Tibial nerve (tissue), 4 donors: ENCODE measurements at regions not wholly inside any gene's neighbourhood (a gene's known extent, or its start where the extent isn't known, plus 50 kb on each side); places are given as distances from the start of the nearest gene placed in this dataset.

Source experiments
- DNase-seq, 2 donors: peaks; one replicate each; pipeline ENCODE4 v3.0.0-alpha.2; 2019; ENCODE audit warnings: low spot score in 2 of 2
- H3K27ac ChIP-seq, 4 donors: fragments of 200-600 bp; sonication (generic) in 3 of 4; one replicate each; pipeline ENCODE4 v1.5.1; 2017 to 2019; ENCODE audit warnings: mild to moderate bottlenecking in 1 of 4
- H3K27me3 ChIP-seq, 2 donors: fragments of 200-600 bp; sonication (generic) in 1 of 2; one replicate each; pipeline versions ENCODE4 v1.5.1 to v1.6.0; 2017 to 2019
- H3K36me3 ChIP-seq, 3 donors: fragments of 200-600 bp; sonication (generic); one replicate each; pipeline ENCODE4 v1.5.1; 2018 to 2019
- H3K4me1 ChIP-seq, 4 donors: fragments of 200-600 bp; sonication (generic) in 3 of 4; one replicate each; pipeline ENCODE4 v1.5.1; 2017 to 2019
- H3K4me3 ChIP-seq, 4 donors: fragments of 200-600 bp; sonication (generic) in 3 of 4; one replicate each; pipeline ENCODE4 v1.5.1; 2017 to 2019; ENCODE audit warnings: mild to moderate bottlenecking in 1 of 4, moderate library complexity in 1 of 4
- H3K9me3 ChIP-seq, 4 donors: fragments of 200-600 bp; sonication (generic) in 3 of 4; one replicate each; pipeline ENCODE4 v1.5.1; 2017 to 2019
- EP300 ChIP-seq, 2 donors: sonication (generic); formaldehyde crosslinking; IDR thresholded peaks; one replicate each; pipeline ENCODE4 v1.6.1; 2017; ENCODE audit warnings: antibody characterized with exemption in 2 of 2, mild to moderate bottlenecking in 1 of 2
- POLR2A ChIP-seq, 2 donors: fragments of 450-650 bp; IDR thresholded peaks; one replicate each; pipeline ENCODE4 v1.6.1; 2017; ENCODE audit warnings: antibody characterized with exemption in 2 of 2, mild to moderate bottlenecking in 2 of 2, moderate library complexity in 2 of 2
- WGBS, 2 donors: methylation state at CpG; one replicate each; pipeline ENCODE4 v1.1.5; 2018; 5-methylcytosine and 5-hydroxymethylcytosine counted together
- TF ChIP-seq, protein P1 (sequence below), 5 experiments: fragments of 200-600 bp in 3 of 5; fragments of 450-650 bp in 2 of 5; sonication (generic) in 3 of 5; IDR thresholded peaks; one replicate each; pipeline ENCODE4 v1.5.1; 2016 to 2019; ENCODE audit warnings: antibody characterized with exemption in 5 of 5, mild to moderate bottlenecking in 3 of 5, moderate library complexity in 2 of 5

DNA sequence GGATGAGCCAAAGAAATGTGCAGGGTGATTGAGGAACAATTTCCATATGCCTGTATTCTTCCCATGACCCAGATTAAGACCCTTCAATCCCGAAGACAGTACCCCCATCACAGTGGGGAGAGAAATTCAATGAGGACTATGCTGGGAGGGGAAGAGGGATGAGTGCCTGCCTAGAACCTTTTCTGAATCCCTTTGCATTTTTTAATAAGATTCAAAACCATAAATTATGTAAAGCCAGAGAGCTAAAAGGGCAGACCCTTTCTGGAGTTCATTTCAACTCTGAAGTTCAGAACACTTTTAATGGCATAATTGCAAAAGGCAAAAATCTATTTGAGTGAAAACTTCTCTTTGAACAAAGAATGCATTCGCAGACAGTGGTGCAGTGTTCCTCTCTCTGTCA lies 529.5 kb downstream of the NTRK3 start:
- Histone ChIP-seq H3K27ac (no peak overlapping the region), H3K27me3 (no peaks in the 10 kb centered on the region), H3K36me3 (no peaks in the 10 kb centered on the region), H3K4me1 (peaks cover 0 to 10% (median 0%) of the 10 kb centered on the region in 4 donors), H3K9me3 (no peaks in the 10 kb centered on the region), H3K4me3 (no peak overlapping the region)
- 50 to 55% methylated on average over 2 of the region's 2 CpGs for WGBS, 2 donors
- DNase-seq: no peak
- no peak for TF ChIP-seq POLR2A (IDR thresholded peaks at IDR 0.05)
- TF ChIP-seq, protein P1, sequence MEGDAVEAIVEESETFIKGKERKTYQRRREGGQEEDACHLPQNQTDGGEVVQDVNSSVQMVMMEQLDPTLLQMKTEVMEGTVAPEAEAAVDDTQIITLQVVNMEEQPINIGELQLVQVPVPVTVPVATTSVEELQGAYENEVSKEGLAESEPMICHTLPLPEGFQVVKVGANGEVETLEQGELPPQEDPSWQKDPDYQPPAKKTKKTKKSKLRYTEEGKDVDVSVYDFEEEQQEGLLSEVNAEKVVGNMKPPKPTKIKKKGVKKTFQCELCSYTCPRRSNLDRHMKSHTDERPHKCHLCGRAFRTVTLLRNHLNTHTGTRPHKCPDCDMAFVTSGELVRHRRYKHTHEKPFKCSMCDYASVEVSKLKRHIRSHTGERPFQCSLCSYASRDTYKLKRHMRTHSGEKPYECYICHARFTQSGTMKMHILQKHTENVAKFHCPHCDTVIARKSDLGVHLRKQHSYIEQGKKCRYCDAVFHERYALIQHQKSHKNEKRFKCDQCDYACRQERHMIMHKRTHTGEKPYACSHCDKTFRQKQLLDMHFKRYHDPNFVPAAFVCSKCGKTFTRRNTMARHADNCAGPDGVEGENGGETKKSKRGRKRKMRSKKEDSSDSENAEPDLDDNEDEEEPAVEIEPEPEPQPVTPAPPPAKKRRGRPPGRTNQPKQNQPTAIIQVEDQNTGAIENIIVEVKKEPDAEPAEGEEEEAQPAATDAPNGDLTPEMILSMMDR (IDR thresholded peaks at IDR 0.05): no peak

DNA sequence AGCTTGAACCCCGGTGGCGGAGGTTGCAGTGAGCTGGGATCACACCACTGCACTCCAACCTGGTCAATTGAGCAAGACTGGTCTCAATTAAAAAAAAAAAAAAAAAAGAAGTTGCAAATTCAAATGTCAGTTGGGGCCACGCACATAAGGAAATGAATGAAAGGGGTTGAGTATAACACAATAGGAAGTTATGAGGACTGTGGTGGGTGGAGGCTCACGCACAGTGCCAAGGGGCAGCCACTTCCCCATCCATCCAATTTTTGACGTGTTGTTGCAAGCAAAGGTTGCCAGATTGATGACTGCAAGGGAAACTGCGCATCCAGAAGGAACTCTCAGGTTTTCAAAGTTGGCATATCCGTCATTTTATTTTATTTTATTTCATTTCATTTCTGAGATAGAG lies 532.2 kb downstream of the NTRK3 start:
- Histone ChIP-seq H3K4me3 (no peak overlapping the region), H3K4me1 (peaks cover 0 to 10% (median 0%) of the 10 kb centered on the region in 4 donors), H3K27ac (no peak overlapping the region), H3K36me3 (no peaks in the 10 kb centered on the region), H3K9me3 (no peaks in the 10 kb centered on the region), H3K27me3 (no peaks in the 10 kb centered on the region)
- TF ChIP-seq, protein P1 (IDR thresholded peaks at IDR 0.05): no peak
- TF ChIP-seq POLR2A (IDR thresholded peaks at IDR 0.05) (no peak), EP300 (IDR thresholded peaks at IDR 0.05) (peak in 1 of 2 donors; percentile 60)
- 67 to 77% methylated on average over 7 of the region's 7 CpGs for WGBS, 2 donors
- peak in 1 of 2 donors; percentile 16 for DNase-seq

DNA sequence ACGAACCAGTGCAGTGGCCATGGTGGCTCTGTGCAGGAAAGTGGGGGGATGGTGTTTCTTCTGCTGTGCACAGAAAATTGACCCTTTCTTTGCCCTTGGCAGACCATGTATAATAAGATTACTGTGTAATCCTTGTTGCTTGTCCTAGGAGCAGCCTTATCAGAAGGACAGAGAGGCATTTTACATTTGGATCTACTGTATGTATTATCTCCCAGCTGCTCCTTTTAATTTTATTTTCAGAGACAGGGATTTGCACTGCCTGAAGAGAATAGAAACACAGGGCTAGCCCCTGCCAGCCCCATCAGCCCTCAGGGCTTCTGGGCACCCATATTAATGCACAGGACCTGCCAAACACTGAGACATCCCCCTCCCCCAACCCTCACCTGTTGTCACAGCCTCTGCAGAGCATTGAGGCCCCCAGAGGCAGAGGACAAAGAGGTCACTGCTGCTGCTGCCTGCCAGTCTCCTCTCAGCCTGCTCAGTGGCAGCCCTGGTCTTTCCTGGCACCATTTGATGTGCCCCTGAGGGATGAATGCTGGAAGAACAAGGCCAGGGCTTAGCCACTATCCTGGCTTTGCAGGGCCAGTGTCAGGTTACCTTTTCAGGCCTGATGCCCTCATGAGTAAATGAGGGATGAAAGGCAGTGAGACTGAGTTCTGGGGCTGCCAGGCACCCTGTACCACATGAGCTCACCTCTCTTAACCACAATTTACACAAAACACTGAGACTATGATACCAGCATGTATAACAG lies 533.4 kb downstream of the NTRK3 start:
- peaks cover 0 to 10% (median 0%) of the 10 kb centered on the region in 4 donors for H3K4me1 ChIP-seq
- no peak overlapping the region for H3K4me3 ChIP-seq
- 50 to 64% methylated on average over 1 of the region's 1 CpG for WGBS, 2 donors
- H3K27me3 ChIP-seq: no peaks in the 10 kb centered on the region
- no peaks in the 10 kb centered on the region for H3K36me3 ChIP-seq
- DNase-seq: no peak
- no peak overlapping the region for H3K27ac ChIP-seq
- TF ChIP-seq, protein P1 (IDR thresholded peaks at IDR 0.05): no peak
- TF ChIP-seq EP300 (IDR thresholded peaks at IDR 0.05) (no peak), POLR2A (IDR thresholded peaks at IDR 0.05) (no peak)
- H3K9me3 ChIP-seq: no peaks in the 10 kb centered on the region

DNA sequence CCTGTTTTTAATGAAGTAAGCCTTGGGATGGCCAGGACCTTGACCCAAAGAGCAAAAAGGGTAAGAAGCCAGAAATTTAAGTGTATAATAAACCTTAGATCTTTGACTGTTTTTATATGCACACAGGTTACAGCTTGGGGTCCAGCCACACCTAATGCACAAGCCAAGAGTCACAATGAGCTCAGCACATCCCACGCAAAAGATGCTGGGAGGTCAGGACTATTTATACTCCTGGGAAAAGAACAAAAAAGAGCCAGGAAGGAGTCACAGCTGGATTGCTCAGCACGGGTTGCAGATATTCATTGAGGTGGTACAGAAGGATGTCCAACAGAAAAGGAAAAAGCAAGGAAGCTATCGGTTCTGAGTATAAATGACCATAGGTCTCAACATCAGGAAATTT lies 536.3 kb downstream of the NTRK3 start:
- Histone ChIP-seq H3K4me1 (no peaks in the 10 kb centered on the region), H3K36me3 (no peaks in the 10 kb centered on the region), H3K9me3 (no peaks in the 10 kb centered on the region), H3K4me3 (no peak overlapping the region), H3K27me3 (no peaks in the 10 kb centered on the region), H3K27ac (no peak overlapping the region)
- TF ChIP-seq, protein P1 (IDR thresholded peaks at IDR 0.05): no peak
- no peak for TF ChIP-seq POLR2A (IDR thresholded peaks at IDR 0.05)
- TF ChIP-seq EP300 (IDR thresholded peaks at IDR 0.05): no peak
- DNase-seq: no peak
- WGBS, 2 donors: 67 to 68% methylated on average over 3 of the region's 3 CpGs

DNA sequence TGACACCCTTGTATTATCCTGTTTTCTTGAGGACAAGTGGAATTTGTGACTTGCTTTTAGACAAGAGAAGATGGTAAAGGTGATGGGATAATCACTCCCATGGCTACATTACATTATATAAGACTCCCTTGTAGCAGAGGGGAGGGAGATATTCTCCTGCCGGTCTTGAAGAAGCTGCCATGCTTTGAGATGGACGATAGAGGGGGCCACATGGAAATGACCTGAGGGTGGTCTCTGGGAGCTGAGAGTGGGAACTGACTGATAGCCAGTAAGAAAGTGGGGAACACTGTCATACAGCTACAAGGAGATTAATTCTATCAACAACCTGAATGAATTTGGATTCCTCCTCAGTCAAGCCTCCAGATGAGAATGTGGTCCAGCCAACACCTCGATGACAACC lies 540.1 kb downstream of the NTRK3 start:
- Histone ChIP-seq H3K27ac (no peak overlapping the region), H3K27me3 (no peaks in the 10 kb centered on the region), H3K9me3 (no peaks in the 10 kb centered on the region), H3K4me3 (no peak overlapping the region), H3K36me3 (no peaks in the 10 kb centered on the region), H3K4me1 (no peaks in the 10 kb centered on the region)
- no peak for DNase-seq
- TF ChIP-seq, protein P1 (IDR thresholded peaks at IDR 0.05): no peak
- TF ChIP-seq POLR2A (IDR thresholded peaks at IDR 0.05): no peak
- no peak for TF ChIP-seq EP300 (IDR thresholded peaks at IDR 0.05)
- 65 to 76% methylated on average over 3 of the region's 3 CpGs for WGBS, 2 donors
